HG03469 (cell line): ENCODE measurements at regions not wholly inside any gene's neighbourhood (a gene's known extent, or its start where the extent isn't known, plus 50 kb on each side); places are given as distances from the start of the nearest gene placed in this dataset.
"Not testable (repeated sequence)": the region's sequence is repeated elsewhere in the genome, so short reads cannot be mapped to it uniquely, and the experiment has no call there.

Experiments
- ATAC-seq: cut with Tn5 transposase; IDR thresholded peaks from one replicate; pipeline ENCODE4 v1.9.1; 2021; ENCODE audit warnings: mild to moderate bottlenecking, moderate library complexity, moderate number of reproducible peaks; ENCODE audit not compliant: unreplicated experiment

GRCh38 chr7:121501566-121501965, 105.5 kb upstream of the FAM3C start:
- no peak for ATAC-seq

- no peak for ATAC-seq
Observed at GRCh38 chr7:121500360-121501058, 104.4 kb upstream of the FAM3C start.

- no peak for ATAC-seq
Observed at GRCh38 chr7:121499624-121500023, 103.5 kb upstream of the FAM3C start.

- ATAC-seq, result no peak
Observed at GRCh38 chr7:121498816-121499215, 102.7 kb upstream of the FAM3C start.

- ATAC-seq, result not testable (repeated sequence)
Observed at GRCh38 chr7:121497545-121497944, 101.4 kb upstream of the FAM3C start.

- ATAC-seq, result no peak
Observed at GRCh38 chr7:121494516-121494915, 98.4 kb upstream of the FAM3C start.

GRCh38 chr7:121493553-121493952, 97.4 kb upstream of the FAM3C start:
- no peak for ATAC-seq

- no peak for ATAC-seq
Observed at GRCh38 chr7:121490309-121490708, 94.2 kb upstream of the FAM3C start.

GRCh38 chr7:121489440-121489839, 93.3 kb upstream of the FAM3C start:
- ATAC-seq, result no peak

GRCh38 chr7:121488111-121488650, 92.1 kb upstream of the FAM3C start:
- ATAC-seq, result no peak

GRCh38 chr7:121486590-121486989, 90.5 kb upstream of the FAM3C start:
- no peak for ATAC-seq

- ATAC-seq, result no peak
Observed at GRCh38 chr7:121485467-121486243, 89.5 kb upstream of the FAM3C start.

- ATAC-seq, result no peak
Observed at GRCh38 chr7:121484089-121484763, 88.1 kb upstream of the FAM3C start.

GRCh38 chr7:121480566-121481335, 84.6 kb upstream of the FAM3C start:
- no peak for ATAC-seq

- no peak for ATAC-seq
Observed at GRCh38 chr7:121480058-121480457, 84.0 kb upstream of the FAM3C start.

- ATAC-seq, result no peak
Observed at GRCh38 chr7:121479466-121479865, 83.4 kb upstream of the FAM3C start.

- no peak for ATAC-seq
Observed at GRCh38 chr7:121475806-121476205, 79.7 kb upstream of the FAM3C start.

- ATAC-seq, result no peak
Observed at GRCh38 chr7:121474301-121474673, 78.2 kb upstream of the FAM3C start.

GRCh38 chr7:121473645-121474300, 77.7 kb upstream of the FAM3C start:
- ATAC-seq, result no peak

GRCh38 chr7:121466455-121466854, 70.3 kb upstream of the FAM3C start:
- no peak for ATAC-seq
